K562 (cell line): ENCODE measurements at regions not wholly inside any gene's neighbourhood (a gene's known extent, or its start where the extent isn't known, plus 50 kb on each side); places are given as distances from the start of the nearest gene placed in this dataset.

ENCODE experiments used
- CC2D1A ChIP-seq: fragments of 450-650 bp; IDR thresholded peaks from 2 replicates; pipeline ENCODE4 v1.6.1; 2017; ENCODE audit warnings: mild to moderate bottlenecking
- CREB1 ChIP-seq, 2 experiments: sonication (generic) in 1 of 2; formaldehyde crosslinking in 1 of 2; IDR thresholded peaks; 2 replicates each; pipeline versions ENCODE4 v1.6.1 to v1.8.0; 2012 to 2022; ENCODE audit warnings: inconsistent platforms in 1 of 2, mild to moderate bottlenecking in 1 of 2, missing genetic modification reagents in 1 of 2, moderate library complexity in 1 of 2
- CREM ChIP-seq: IDR thresholded peaks from 2 replicates; pipeline ENCODE4 v1.6.1; 2014; ENCODE audit warnings: antibody characterized with exemption, low read depth
- CTCF ChIP-seq, 3 experiments: IDR thresholded peaks in 2 of 3; conservative IDR thresholded peaks in 1 of 3; 2 replicates each; pipeline ENCODE4 v1.5.1; 2011 to 2012; ENCODE audit warnings: low read length in 3 of 3, mild to moderate bottlenecking in 3 of 3, control low read depth in 2 of 3, improper control_type of control experiment in 1 of 3, inconsistent platforms in 1 of 3, low read depth in 1 of 3, mixed read lengths in 1 of 3, moderate library complexity in 1 of 3; ENCODE audit not compliant: insufficient read depth in 2 of 3
- IRF2 ChIP-seq: sonication (generic); formaldehyde crosslinking; IDR thresholded peaks from 2 replicates; pipeline ENCODE4 v1.8.1; 2022; ENCODE audit warnings: mild to moderate bottlenecking, missing genetic modification reagents
- POLR2A ChIP-seq: fragments of 450-650 bp; conservative IDR thresholded peaks from 2 replicates; pipeline ENCODE4 v1.6.1; 2016
- RAD51 ChIP-seq: fragments of 450-650 bp; IDR thresholded peaks from 2 replicates; pipeline ENCODE4 v1.7.1; 2016; ENCODE audit warnings: low read depth, mild to moderate bottlenecking, borderline replicate concordance
- RFX5 ChIP-seq: IDR thresholded peaks from 2 replicates; pipeline ENCODE4 v1.6.1; 2011; ENCODE audit warnings: low read depth, mild to moderate bottlenecking, improper control_type of control experiment, low read length
- TF ChIP-seq, protein P1 (sequence below): conservative IDR thresholded peaks from 2 replicates; pipeline ENCODE4 v1.6.1; 2011; ENCODE audit warnings: low read depth, mild to moderate bottlenecking, low read length; ENCODE audit not compliant: control insufficient read depth
- TF ChIP-seq, protein P2 (sequence below), 2 experiments: IDR thresholded peaks; 2 replicates each; pipeline ENCODE4 v1.6.1; 2012; ENCODE audit warnings: improper control_type of control experiment in 2 of 2, low read depth in 2 of 2, low read length in 2 of 2, borderline replicate concordance in 1 of 2

DNA sequence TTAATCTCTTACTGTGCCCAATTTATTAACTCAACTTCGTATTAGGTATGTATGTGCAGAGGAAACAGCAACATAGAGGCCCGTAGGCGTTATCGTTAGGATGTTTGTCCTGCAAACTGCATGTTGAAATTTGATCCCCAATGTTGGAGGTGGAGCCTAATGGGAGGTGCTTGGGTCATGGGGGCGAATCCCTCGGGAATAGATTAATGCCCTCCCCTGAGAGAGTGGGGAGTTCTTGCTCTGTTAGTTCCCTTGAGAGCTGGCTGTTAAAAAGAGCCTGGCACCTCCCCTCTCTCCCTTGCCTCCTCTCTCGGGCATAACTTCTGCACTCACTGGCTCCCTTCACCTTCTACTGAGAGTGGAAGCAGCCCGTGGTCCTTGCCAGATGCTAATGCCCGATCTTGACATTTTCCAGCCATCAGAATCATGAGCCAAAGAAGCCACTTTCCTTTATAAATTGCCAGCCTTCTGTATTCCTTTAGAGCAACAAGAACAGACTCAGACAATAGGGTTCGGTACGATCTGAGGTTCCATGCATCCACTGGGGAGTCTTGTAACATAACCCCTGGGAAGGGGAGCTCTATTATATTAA lies 149.0 kb upstream of the RAB4A start:
- TF ChIP-seq, protein P1, sequence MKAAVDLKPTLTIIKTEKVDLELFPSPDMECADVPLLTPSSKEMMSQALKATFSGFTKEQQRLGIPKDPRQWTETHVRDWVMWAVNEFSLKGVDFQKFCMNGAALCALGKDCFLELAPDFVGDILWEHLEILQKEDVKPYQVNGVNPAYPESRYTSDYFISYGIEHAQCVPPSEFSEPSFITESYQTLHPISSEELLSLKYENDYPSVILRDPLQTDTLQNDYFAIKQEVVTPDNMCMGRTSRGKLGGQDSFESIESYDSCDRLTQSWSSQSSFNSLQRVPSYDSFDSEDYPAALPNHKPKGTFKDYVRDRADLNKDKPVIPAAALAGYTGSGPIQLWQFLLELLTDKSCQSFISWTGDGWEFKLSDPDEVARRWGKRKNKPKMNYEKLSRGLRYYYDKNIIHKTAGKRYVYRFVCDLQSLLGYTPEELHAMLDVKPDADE = no peak
- no peak for TF ChIP-seq CREB1 (IDR thresholded peaks at IDR 0.05)
- TF ChIP-seq CREB1 (CRISPR knock-in tag; IDR thresholded peaks at IDR 0.05) = no peak
- TF ChIP-seq RFX5 = no peak
- no peak for TF ChIP-seq CTCF (IDR thresholded peaks at IDR 0.05 in 2 of 3, conservative IDR thresholded peaks at IDR 0.05 in 1 of 3; ENCODE audit: insufficient read depth in 2 of 3, low read depth in 1 of 3, low read length in 3 of 3)
- TF ChIP-seq CC2D1A = no peak
- TF ChIP-seq, protein P2, sequence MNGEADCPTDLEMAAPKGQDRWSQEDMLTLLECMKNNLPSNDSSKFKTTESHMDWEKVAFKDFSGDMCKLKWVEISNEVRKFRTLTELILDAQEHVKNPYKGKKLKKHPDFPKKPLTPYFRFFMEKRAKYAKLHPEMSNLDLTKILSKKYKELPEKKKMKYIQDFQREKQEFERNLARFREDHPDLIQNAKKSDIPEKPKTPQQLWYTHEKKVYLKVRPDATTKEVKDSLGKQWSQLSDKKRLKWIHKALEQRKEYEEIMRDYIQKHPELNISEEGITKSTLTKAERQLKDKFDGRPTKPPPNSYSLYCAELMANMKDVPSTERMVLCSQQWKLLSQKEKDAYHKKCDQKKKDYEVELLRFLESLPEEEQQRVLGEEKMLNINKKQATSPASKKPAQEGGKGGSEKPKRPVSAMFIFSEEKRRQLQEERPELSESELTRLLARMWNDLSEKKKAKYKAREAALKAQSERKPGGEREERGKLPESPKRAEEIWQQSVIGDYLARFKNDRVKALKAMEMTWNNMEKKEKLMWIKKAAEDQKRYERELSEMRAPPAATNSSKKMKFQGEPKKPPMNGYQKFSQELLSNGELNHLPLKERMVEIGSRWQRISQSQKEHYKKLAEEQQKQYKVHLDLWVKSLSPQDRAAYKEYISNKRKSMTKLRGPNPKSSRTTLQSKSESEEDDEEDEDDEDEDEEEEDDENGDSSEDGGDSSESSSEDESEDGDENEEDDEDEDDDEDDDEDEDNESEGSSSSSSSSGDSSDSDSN (IDR thresholded peaks at IDR 0.05; ENCODE audit: borderline replicate concordance in 1 of 2, low read depth in 2 of 2, low read length in 2 of 2) = no peak
- TF ChIP-seq RAD51 = no peak
- TF ChIP-seq IRF2 (CRISPR knock-in tag) = no peak
- TF ChIP-seq POLR2A = no peak
- TF ChIP-seq CREM = no peak
